Thyroid gland (tissue), 4 donors: ENCODE measurements at regions not wholly inside any gene's neighbourhood (a gene's known extent, or its start where the extent isn't known, plus 50 kb on each side); places are given as distances from the start of the nearest gene placed in this dataset.

ENCODE experiments used
- POLR2A ChIP-seq, 2 donors: fragments of 450-650 bp; IDR thresholded peaks; one replicate each; pipeline ENCODE4 v1.6.1; 2017; ENCODE audit warnings: antibody characterized with exemption in 2 of 2, mild to moderate bottlenecking in 2 of 2, moderate library complexity in 1 of 2
- TF ChIP-seq, protein P1 (sequence below), 6 experiments: fragments of 200-600 bp in 3 of 6; fragments of 450-650 bp in 3 of 6; sonication (generic) in 3 of 6; IDR thresholded peaks; one replicate each; pipeline ENCODE4 v1.5.1; 2016 to 2019; ENCODE audit warnings: antibody characterized with exemption in 6 of 6, mild to moderate bottlenecking in 2 of 6, inconsistent platforms in 1 of 6, moderate library complexity in 1 of 6

DNA sequence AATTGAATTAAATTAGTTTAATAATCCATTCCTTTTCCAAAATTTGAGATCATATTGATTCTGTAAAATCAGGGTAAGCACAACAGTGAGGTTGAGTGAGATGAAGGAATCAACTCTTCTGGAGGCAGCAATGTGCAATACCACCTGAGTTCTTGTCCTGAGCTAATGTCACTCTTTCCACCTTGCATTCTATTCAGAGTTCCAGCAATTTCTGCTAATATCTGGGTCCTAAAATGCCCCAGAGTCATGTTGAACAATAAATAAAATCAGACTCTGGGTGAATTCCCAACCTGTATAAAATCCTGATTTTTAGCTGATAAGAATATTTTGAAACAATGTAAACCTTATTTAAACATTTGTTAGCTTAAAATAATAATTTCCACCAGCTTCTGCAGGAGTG is 590.8 kb upstream of the ADGRB3 start:
- TF ChIP-seq POLR2A (IDR thresholded peaks at IDR 0.05), result no peak
- TF ChIP-seq, protein P1, sequence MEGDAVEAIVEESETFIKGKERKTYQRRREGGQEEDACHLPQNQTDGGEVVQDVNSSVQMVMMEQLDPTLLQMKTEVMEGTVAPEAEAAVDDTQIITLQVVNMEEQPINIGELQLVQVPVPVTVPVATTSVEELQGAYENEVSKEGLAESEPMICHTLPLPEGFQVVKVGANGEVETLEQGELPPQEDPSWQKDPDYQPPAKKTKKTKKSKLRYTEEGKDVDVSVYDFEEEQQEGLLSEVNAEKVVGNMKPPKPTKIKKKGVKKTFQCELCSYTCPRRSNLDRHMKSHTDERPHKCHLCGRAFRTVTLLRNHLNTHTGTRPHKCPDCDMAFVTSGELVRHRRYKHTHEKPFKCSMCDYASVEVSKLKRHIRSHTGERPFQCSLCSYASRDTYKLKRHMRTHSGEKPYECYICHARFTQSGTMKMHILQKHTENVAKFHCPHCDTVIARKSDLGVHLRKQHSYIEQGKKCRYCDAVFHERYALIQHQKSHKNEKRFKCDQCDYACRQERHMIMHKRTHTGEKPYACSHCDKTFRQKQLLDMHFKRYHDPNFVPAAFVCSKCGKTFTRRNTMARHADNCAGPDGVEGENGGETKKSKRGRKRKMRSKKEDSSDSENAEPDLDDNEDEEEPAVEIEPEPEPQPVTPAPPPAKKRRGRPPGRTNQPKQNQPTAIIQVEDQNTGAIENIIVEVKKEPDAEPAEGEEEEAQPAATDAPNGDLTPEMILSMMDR (IDR thresholded peaks at IDR 0.05), result no peak
